Right renal cortex interstitium (tissue), 3 donors: ENCODE measurements at regions not wholly inside any gene's neighbourhood (a gene's known extent, or its start where the extent isn't known, plus 50 kb on each side); places are given as distances from the start of the nearest gene placed in this dataset.

Experiments used
- DNase-seq, 3 donors: peaks; one replicate each; pipeline ENCODE4 v3.0.0-alpha.2; 2013; ENCODE audit warnings: low read depth in 3 of 3, low spot score in 2 of 3

GRCh38 chr13:73901324-73902068 is 232.7 kb downstream of the KLF12 start:
- no peak for DNase-seq

GRCh38 chr13:73900591-73900990 is 233.6 kb downstream of the KLF12 start:
- no peak for DNase-seq

GRCh38 chr13:73898899-73899298 is 235.3 kb downstream of the KLF12 start:
- DNase-seq: no peak

GRCh38 chr13:73898276-73898675 is 235.9 kb downstream of the KLF12 start:
- DNase-seq: no peak

- DNase-seq: no peak
These were observed 239.1 kb downstream of the KLF12 start for GRCh38 chr13:73894995-73895571.

- no peak for DNase-seq
These were observed 240.4 kb downstream of the KLF12 start for GRCh38 chr13:73893833-73894232.

- no peak for DNase-seq
These were observed 242.4 kb downstream of the KLF12 start for GRCh38 chr13:73891805-73892204.

GRCh38 chr13:73883162-73883561 is 251.0 kb downstream of the KLF12 start:
- DNase-seq: no peak

GRCh38 chr13:73880365-73880764 is 253.8 kb downstream of the KLF12 start:
- DNase-seq: no peak

- no peak for DNase-seq
These were observed 254.7 kb downstream of the KLF12 start for GRCh38 chr13:73879346-73880015.

GRCh38 chr13:73877399-73877798 is 256.8 kb downstream of the KLF12 start:
- DNase-seq: no peak

GRCh38 chr13:73876323-73876722 is 257.9 kb downstream of the KLF12 start:
- no peak for DNase-seq

GRCh38 chr13:73873940-73874830 is 260.0 kb downstream of the KLF12 start:
- DNase-seq: no peak

- no peak for DNase-seq
These were observed 261.8 kb downstream of the KLF12 start for GRCh38 chr13:73872397-73872796.

GRCh38 chr13:73870970-73871935 is 263.0 kb downstream of the KLF12 start:
- DNase-seq: peak; percentile 23 to 27 (median 25)

GRCh38 chr13:73870036-73870741 is 264.0 kb downstream of the KLF12 start:
- no peak for DNase-seq

- no peak for DNase-seq
These were observed 269.2 kb downstream of the KLF12 start for GRCh38 chr13:73865027-73865426.

- no peak for DNase-seq
These were observed 273.1 kb downstream of the KLF12 start for GRCh38 chr13:73861136-73861535.

- no peak for DNase-seq
These were observed 273.7 kb downstream of the KLF12 start for GRCh38 chr13:73860501-73860900.
